HepG2 (cell line): ENCODE measurements at regions not wholly inside any gene's neighbourhood (a gene's known extent, or its start where the extent isn't known, plus 50 kb on each side); places are given as distances from the start of the nearest gene placed in this dataset.

Source experiments
- ATAC-seq: fragments of 200-7000 bp; cut with Tn5 transposase; 3 replicates; pipeline ENCODE4 v1.9.1; 2020; ENCODE audit warnings: mild to moderate bottlenecking, moderate library complexity
- BruUV-seq: library from RNA; stranded (reverse); fragments of 400-500 nt; replicated peaks from 2 replicates; lab custom pipeline; 2021; lab: Mats Ljungman, UMichigan
- CTCF ChIA-PET: fragments of 300-600 bp; formaldehyde crosslinking; extraction: SDS; loops from one replicate; lab custom pipeline; 2021; ENCODE audit warnings: low total read pairs, inconsistent platforms, low intra/inter-chr PET ratio; lab: Yijun Ruan, JAX
- POLR2A ChIA-PET: fragments of 350-600 bp; sonication (Branson Sonifier 250); formaldehyde crosslinking; loops from one replicate; lab custom pipeline; 2020; ENCODE audit warnings: antibody characterized with exemption, inconsistent platforms; lab: Yijun Ruan, JAX
- DNase-seq: peaks from one replicate; pipeline ENCODE4 v3.0.0-alpha.2; 2015; ENCODE audit warnings: low spot score
- FAIRE-seq: peaks from 3 replicates; lab custom pipeline; 2011; peaks lifted over from hg19 to GRCh38; lab: Jason Lieb, UNC
- H2AFZ ChIP-seq: one replicate; pipeline ENCODE4 v1.6.1; 2011; ENCODE audit warnings: low read length, inconsistent platforms
- H3K27ac ChIP-seq: fragments of 300-600 bp; 3 replicates; pipeline ENCODE4 v1.8.0; 2011; ENCODE audit warnings: mixed run types, mild to moderate bottlenecking, mixed read lengths, low read length, inconsistent platforms; ENCODE audit not compliant: insufficient read depth; ENCODE audit errors: extremely low read length
- H3K27me3 ChIP-seq, 2 experiments: fragments of 200-600 bp in 1 of 2; 2 replicates in 1 of 2; 3 replicates in 1 of 2; pipeline versions ENCODE4 v1.6.0 to v1.8.0; 2011; ENCODE audit warnings: low read length in 2 of 2, mild to moderate bottlenecking in 2 of 2, moderate library complexity in 2 of 2, inconsistent platforms in 1 of 2; ENCODE audit not compliant: insufficient read depth in 2 of 2, control insufficient read depth in 1 of 2
- H3K36me3 ChIP-seq, 2 experiments: fragments of 200-600 bp in 1 of 2; replicated peaks in 1 of 2; 2 replicates in 1 of 2; 3 replicates in 1 of 2; pipeline versions ENCODE4 v1.5.1 to v1.8.0; 2011; ENCODE audit warnings: low read length in 2 of 2, inconsistent platforms in 1 of 2; ENCODE audit not compliant: insufficient read depth in 2 of 2, control insufficient read depth in 1 of 2
- H3K4me1 ChIP-seq: 2 replicates; pipeline ENCODE4 v1.5.1; 2012; ENCODE audit warnings: low read length, inconsistent platforms; ENCODE audit not compliant: insufficient read depth
- H3K4me2 ChIP-seq: 2 replicates; pipeline ENCODE4 v1.6.0; 2011; ENCODE audit warnings: low read depth, low read length, inconsistent platforms
- H3K4me3 ChIP-seq, 3 experiments: fragments of 200-600 bp in 1 of 3; sonication (generic), shearing (Covaris generic) in 1 of 3; replicated peaks in 1 of 3; 2 replicates each; pipeline ENCODE4 v1.5.1; 2011 to 2016; ENCODE audit warnings: low read length in 3 of 3, inconsistent platforms in 2 of 3, low read depth in 2 of 3, mild to moderate bottlenecking in 2 of 3, control low read depth in 1 of 3, mixed read lengths in 1 of 3; ENCODE audit not compliant: insufficient read depth in 1 of 3
- H3K79me2 ChIP-seq: one replicate; pipeline ENCODE4 v1.6.1; 2011; ENCODE audit warnings: low read length, inconsistent platforms; ENCODE audit not compliant: insufficient read depth
- H3K9ac ChIP-seq: 2 replicates; pipeline ENCODE4 v1.6.0; 2011; ENCODE audit warnings: mild to moderate bottlenecking, low read depth, low read length, inconsistent platforms; ENCODE audit not compliant: insufficient read depth
- H3K9me3 ChIP-seq: 2 replicates; pipeline ENCODE4 v1.5.1; 2012; ENCODE audit warnings: mild to moderate bottlenecking, low read length
- H4K20me1 ChIP-seq: 2 replicates; pipeline ENCODE4 v1.6.0; 2011; ENCODE audit warnings: inconsistent platforms, mild to moderate bottlenecking, low read length, moderate library complexity; ENCODE audit not compliant: insufficient read depth
- ATF6 ChIP-seq: sonication (generic); formaldehyde crosslinking; conservative IDR thresholded peaks from 2 replicates; pipeline ENCODE4 v1.4.0; 2020; ENCODE audit warnings: missing genetic modification reagents
- ATRX ChIP-seq: sonication (generic); formaldehyde crosslinking; IDR thresholded peaks from 2 replicates; pipeline ENCODE4 v1.4.0; 2020; ENCODE audit warnings: missing genetic modification reagents, borderline replicate concordance
- ELK4 ChIP-seq: sonication (generic); formaldehyde crosslinking; IDR thresholded peaks from 2 replicates; pipeline ENCODE4 v1.9.0; 2021; ENCODE audit warnings: missing genetic modification reagents, borderline replicate concordance
- HMGXB3 ChIP-seq: sonication (generic); formaldehyde crosslinking; IDR thresholded peaks from 2 replicates; pipeline ENCODE4 v1.4.0; 2020; ENCODE audit warnings: missing genetic modification reagents, borderline replicate concordance
- KAT7 ChIP-seq: IDR thresholded peaks from 2 replicates; pipeline ENCODE4 v1.6.1; 2018; ENCODE audit warnings: borderline replicate concordance, missing compliant biosample characterization
- KDM1A ChIP-seq: IDR thresholded peaks from 2 replicates; pipeline ENCODE4 v1.6.1; 2016; ENCODE audit warnings: missing compliant biosample characterization
- POLR2G ChIP-seq: fragments of 200-400 bp; formaldehyde crosslinking; IDR thresholded peaks from 2 replicates; pipeline ENCODE4 v1.6.1; 2018; ENCODE audit warnings: mild to moderate bottlenecking, low read depth, low read length, moderate library complexity
- PRMT3 ChIP-seq: sonication (generic); formaldehyde crosslinking; IDR thresholded peaks from 2 replicates; pipeline ENCODE4 v1.8.1; 2022; ENCODE audit warnings: low read depth, mild to moderate bottlenecking, moderate library complexity, missing genetic modification reagents, borderline replicate concordance
- TP53 ChIP-seq: sonication (generic); formaldehyde crosslinking; conservative IDR thresholded peaks from 2 replicates; pipeline ENCODE4 v1.4.0; 2020; ENCODE audit warnings: missing genetic modification reagents
- ZNF12 ChIP-seq: sonication (generic); formaldehyde crosslinking; IDR thresholded peaks from 2 replicates; pipeline ENCODE4 v1.5.0; 2020; ENCODE audit warnings: missing genetic modification reagents
- ZNF136 ChIP-seq: sonication (generic); formaldehyde crosslinking; IDR thresholded peaks from 2 replicates; pipeline ENCODE4 v1.8.1; 2022; ENCODE audit warnings: low read depth, mild to moderate bottlenecking, moderate library complexity, missing genetic modification reagents
- ZNF337 ChIP-seq: sonication (generic); formaldehyde crosslinking; IDR thresholded peaks from 2 replicates; pipeline ENCODE4 v1.5.1; 2020; ENCODE audit warnings: missing genetic modification reagents, low read depth, mild to moderate bottlenecking, borderline replicate concordance
- ZNF724P ChIP-seq: sonication (generic); formaldehyde crosslinking; IDR thresholded peaks from 2 replicates; pipeline ENCODE4 v1.8.0; 2022; ENCODE audit warnings: missing genetic modification reagents, borderline replicate concordance
- in situ Hi-C: cut with HindIII; loops from 2 replicates; pipeline ENCODE4 v1.10.0; 2017; ENCODE audit warnings: low pct_unique_long_range_greater_than_20kb; ENCODE audit not compliant: extremely low pct_ligation_motif_present
- intact Hi-C: fragments of 100-400 bp; cut with micrococcal nuclease; formaldehyde crosslinking; loops from one replicate; pipeline ENCODE4 v1.10.0; 2022; ENCODE audit not compliant: unreplicated experiment
- TF ChIP-seq, protein P1 (sequence below): sonication (generic); formaldehyde crosslinking; IDR thresholded peaks from 2 replicates; pipeline ENCODE4 v1.5.1; 2020; ENCODE audit warnings: missing genetic modification reagents, mild to moderate bottlenecking, borderline replicate concordance
- TF ChIP-seq, protein P2 (sequence below): sonication (generic); formaldehyde crosslinking; IDR thresholded peaks from 2 replicates; pipeline ENCODE4 v1.5.0; 2020; ENCODE audit warnings: missing genetic modification reagents

DNA sequence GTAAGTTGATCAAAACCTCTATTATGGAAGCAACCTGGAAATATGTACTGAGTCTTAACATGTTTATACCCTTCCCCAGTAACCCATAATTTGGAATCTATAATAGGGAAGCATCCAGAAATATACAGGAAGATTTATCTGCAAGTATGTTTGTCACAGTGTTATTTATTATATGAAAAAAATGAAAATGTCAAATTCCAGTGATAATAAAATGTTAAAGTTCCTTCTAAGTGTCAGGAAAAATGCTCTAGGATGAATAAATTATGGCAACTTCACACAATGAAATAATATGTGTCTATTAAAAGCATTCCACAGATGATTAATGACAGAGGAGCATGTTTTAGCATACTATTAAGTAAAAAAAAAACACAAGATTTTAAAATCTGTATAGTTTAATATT lies 202.3 kb upstream of the PRNP start:
- Histone ChIP-seq H3K9ac (no peak overlapping the region), H3K4me2 (no peak overlapping the region), H4K20me1 (no peaks in the 10 kb centered on the region), H3K27ac (no peak overlapping the region), H2AFZ (no peak overlapping the region), H3K4me1 (no peaks in the 10 kb centered on the region), H3K9me3 (no peaks in the 10 kb centered on the region), H3K4me3 (no peak overlapping the region), H3K36me3 (no peaks in the 10 kb centered on the region), H3K27me3 (peaks cover 0 to 20% of the 10 kb centered on the region in 2 experiments; a peak in 2 of 5 replicates), H3K79me2 (no peaks in the 10 kb centered on the region)
- POLR2A ChIA-PET, result no interaction called here
- FAIRE-seq (no peak), DNase-seq (no peak), ATAC-seq (no peak)
- no TSS peak for BruUV-seq
- intact Hi-C loops (no loop called here), in situ Hi-C loops (no loop called here)
- CTCF ChIA-PET, result no interaction called here
- TF ChIP-seq, protein P1, sequence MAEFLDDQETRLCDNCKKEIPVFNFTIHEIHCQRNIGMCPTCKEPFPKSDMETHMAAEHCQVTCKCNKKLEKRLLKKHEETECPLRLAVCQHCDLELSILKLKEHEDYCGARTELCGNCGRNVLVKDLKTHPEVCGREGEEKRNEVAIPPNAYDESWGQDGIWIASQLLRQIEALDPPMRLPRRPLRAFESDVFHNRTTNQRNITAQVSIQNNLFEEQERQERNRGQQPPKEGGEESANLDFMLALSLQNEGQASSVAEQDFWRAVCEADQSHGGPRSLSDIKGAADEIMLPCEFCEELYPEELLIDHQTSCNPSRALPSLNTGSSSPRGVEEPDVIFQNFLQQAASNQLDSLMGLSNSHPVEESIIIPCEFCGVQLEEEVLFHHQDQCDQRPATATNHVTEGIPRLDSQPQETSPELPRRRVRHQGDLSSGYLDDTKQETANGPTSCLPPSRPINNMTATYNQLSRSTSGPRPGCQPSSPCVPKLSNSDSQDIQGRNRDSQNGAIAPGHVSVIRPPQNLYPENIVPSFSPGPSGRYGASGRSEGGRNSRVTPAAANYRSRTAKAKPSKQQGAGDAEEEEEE (CRISPR knock-in tag), result no peak
- TF ChIP-seq ZNF12 (CRISPR knock-in tag) (no peak), TP53 (CRISPR knock-in tag) (no peak), ATRX (CRISPR knock-in tag) (no peak), PRMT3 (CRISPR knock-in tag) (no peak), ZNF724P (no peak), KAT7 (CRISPR knock-in tag) (no peak), ZNF337 (no peak), KDM1A (no peak), POLR2G (no peak), ZNF136 (CRISPR knock-in tag) (no peak), ELK4 (CRISPR knock-in tag) (no peak), ATF6 (CRISPR knock-in tag) (no peak), HMGXB3 (CRISPR knock-in tag) (no peak)
- TF ChIP-seq, protein P2, sequence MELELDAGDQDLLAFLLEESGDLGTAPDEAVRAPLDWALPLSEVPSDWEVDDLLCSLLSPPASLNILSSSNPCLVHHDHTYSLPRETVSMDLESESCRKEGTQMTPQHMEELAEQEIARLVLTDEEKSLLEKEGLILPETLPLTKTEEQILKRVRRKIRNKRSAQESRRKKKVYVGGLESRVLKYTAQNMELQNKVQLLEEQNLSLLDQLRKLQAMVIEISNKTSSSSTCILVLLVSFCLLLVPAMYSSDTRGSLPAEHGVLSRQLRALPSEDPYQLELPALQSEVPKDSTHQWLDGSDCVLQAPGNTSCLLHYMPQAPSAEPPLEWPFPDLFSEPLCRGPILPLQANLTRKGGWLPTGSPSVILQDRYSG (CRISPR knock-in tag), result no peak
